WTC11 (cell line): ENCODE measurements at regions not wholly inside any gene's neighbourhood (a gene's known extent, or its start where the extent isn't known, plus 50 kb on each side); places are given as distances from the start of the nearest gene placed in this dataset.

Source experiments
- CBFB ChIP-seq: sonication (generic); formaldehyde crosslinking; IDR thresholded peaks from 2 replicates; pipeline ENCODE4 v1.8.1; 2022; ENCODE audit warnings: mild to moderate bottlenecking, low read depth, missing genetic modification reagents
- FOXJ3 ChIP-seq: sonication (generic); formaldehyde crosslinking; IDR thresholded peaks from 2 replicates; pipeline ENCODE4 v1.9.0; 2021; ENCODE audit warnings: missing genetic modification reagents, mild to moderate bottlenecking, borderline replicate concordance
- HMGA2 ChIP-seq: fragments of 250-450 bp; sonication (Bioruptor Pico); IDR thresholded peaks from 2 replicates; pipeline ENCODE4 v1.4.0; 2021; ENCODE audit warnings: mild to moderate bottlenecking, moderate library complexity
- JUN ChIP-seq: sonication (generic); formaldehyde crosslinking; IDR thresholded peaks from 2 replicates; pipeline ENCODE4 v1.8.0; 2023; ENCODE audit warnings: mild to moderate bottlenecking, missing genetic modification reagents
- NFATC4 ChIP-seq: fragments of 250-450 bp; sonication (Bioruptor Pico); IDR thresholded peaks from 2 replicates; pipeline ENCODE4 v1.9.0; 2021; ENCODE audit warnings: mild to moderate bottlenecking
- NR1H2 ChIP-seq: sonication (generic); formaldehyde crosslinking; IDR thresholded peaks from 2 replicates; pipeline ENCODE4 v1.9.0; 2021; ENCODE audit warnings: mild to moderate bottlenecking, moderate library complexity, missing genetic modification reagents
- TP53 ChIP-seq: sonication (generic); formaldehyde crosslinking; IDR thresholded peaks from 2 replicates; pipeline ENCODE4 v1.8.1; 2023; ENCODE audit warnings: mild to moderate bottlenecking, missing genetic modification reagents
- ZNF232 ChIP-seq: sonication (generic); formaldehyde crosslinking; IDR thresholded peaks from 2 replicates; pipeline ENCODE4 v1.8.0; 2022; ENCODE audit warnings: mild to moderate bottlenecking, missing genetic modification reagents
- TF ChIP-seq, protein P1 (sequence below): fragments of 200-600 bp; IDR thresholded peaks from 2 replicates; pipeline ENCODE4 v1.8.0; 2022; ENCODE audit warnings: antibody characterized with exemption
- TF ChIP-seq, protein P2 (sequence below): sonication (generic); formaldehyde crosslinking; IDR thresholded peaks from 2 replicates; pipeline ENCODE4 v1.8.0; 2022; ENCODE audit warnings: mild to moderate bottlenecking, missing genetic modification reagents
- TF ChIP-seq, protein P3 (sequence below): sonication (generic); formaldehyde crosslinking; IDR thresholded peaks from 2 replicates; pipeline ENCODE4 v1.8.0; 2022; ENCODE audit warnings: mild to moderate bottlenecking, missing genetic modification reagents
- TF ChIP-seq, protein P4 (sequence below): sonication (generic); formaldehyde crosslinking; conservative IDR thresholded peaks from 2 replicates; pipeline ENCODE4 v1.8.1; 2022; ENCODE audit warnings: mild to moderate bottlenecking, missing genetic modification reagents
- TF ChIP-seq, protein P5 (sequence below): sonication (generic); formaldehyde crosslinking; IDR thresholded peaks from 2 replicates; pipeline ENCODE4 v1.8.0; 2022; ENCODE audit warnings: mild to moderate bottlenecking, missing genetic modification reagents

DNA sequence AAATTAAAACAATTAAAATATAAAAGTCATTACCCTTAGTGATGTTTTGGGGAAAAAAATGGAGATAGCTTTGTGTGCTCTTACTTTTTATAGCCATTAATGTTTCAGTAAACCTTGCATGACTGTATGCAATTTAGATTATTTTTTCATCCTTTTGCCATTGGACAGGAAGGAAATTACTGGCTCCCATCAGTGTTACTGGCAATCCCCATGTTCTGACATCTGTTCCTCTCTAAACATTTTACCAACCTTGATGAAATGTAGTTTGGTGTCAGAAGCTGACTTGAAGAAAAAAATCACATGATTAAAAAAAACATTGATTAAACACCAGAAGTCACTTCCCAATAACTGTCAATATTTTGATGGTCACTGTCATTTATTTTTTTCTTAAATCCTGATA lies 52.3 kb upstream of the ZNF536 start:
- TF ChIP-seq ZNF232 (CRISPR knock-in tag) (no peak), HMGA2 (no peak), JUN (CRISPR knock-in tag) (no peak), NR1H2 (CRISPR knock-in tag) (no peak), NFATC4 (CRISPR knock-in tag) (no peak), FOXJ3 (CRISPR knock-in tag) (no peak), TP53 (CRISPR knock-in tag) (no peak), CBFB (CRISPR knock-in tag) (no peak)
- TF ChIP-seq, protein P1, sequence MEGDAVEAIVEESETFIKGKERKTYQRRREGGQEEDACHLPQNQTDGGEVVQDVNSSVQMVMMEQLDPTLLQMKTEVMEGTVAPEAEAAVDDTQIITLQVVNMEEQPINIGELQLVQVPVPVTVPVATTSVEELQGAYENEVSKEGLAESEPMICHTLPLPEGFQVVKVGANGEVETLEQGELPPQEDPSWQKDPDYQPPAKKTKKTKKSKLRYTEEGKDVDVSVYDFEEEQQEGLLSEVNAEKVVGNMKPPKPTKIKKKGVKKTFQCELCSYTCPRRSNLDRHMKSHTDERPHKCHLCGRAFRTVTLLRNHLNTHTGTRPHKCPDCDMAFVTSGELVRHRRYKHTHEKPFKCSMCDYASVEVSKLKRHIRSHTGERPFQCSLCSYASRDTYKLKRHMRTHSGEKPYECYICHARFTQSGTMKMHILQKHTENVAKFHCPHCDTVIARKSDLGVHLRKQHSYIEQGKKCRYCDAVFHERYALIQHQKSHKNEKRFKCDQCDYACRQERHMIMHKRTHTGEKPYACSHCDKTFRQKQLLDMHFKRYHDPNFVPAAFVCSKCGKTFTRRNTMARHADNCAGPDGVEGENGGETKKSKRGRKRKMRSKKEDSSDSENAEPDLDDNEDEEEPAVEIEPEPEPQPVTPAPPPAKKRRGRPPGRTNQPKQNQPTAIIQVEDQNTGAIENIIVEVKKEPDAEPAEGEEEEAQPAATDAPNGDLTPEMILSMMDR = no peak
- TF ChIP-seq, protein P2, sequence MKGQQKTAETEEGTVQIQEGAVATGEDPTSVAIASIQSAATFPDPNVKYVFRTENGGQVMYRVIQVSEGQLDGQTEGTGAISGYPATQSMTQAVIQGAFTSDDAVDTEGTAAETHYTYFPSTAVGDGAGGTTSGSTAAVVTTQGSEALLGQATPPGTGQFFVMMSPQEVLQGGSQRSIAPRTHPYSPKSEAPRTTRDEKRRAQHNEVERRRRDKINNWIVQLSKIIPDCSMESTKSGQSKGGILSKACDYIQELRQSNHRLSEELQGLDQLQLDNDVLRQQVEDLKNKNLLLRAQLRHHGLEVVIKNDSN (CRISPR knock-in tag) = no peak
- TF ChIP-seq, protein P3, sequence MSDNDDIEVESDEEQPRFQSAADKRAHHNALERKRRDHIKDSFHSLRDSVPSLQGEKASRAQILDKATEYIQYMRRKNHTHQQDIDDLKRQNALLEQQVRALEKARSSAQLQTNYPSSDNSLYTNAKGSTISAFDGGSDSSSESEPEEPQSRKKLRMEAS (CRISPR knock-in tag) = no peak
- TF ChIP-seq, protein P4, sequence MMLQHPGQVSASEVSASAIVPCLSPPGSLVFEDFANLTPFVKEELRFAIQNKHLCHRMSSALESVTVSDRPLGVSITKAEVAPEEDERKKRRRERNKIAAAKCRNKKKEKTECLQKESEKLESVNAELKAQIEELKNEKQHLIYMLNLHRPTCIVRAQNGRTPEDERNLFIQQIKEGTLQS (CRISPR knock-in tag) = no peak
- TF ChIP-seq, protein P5, sequence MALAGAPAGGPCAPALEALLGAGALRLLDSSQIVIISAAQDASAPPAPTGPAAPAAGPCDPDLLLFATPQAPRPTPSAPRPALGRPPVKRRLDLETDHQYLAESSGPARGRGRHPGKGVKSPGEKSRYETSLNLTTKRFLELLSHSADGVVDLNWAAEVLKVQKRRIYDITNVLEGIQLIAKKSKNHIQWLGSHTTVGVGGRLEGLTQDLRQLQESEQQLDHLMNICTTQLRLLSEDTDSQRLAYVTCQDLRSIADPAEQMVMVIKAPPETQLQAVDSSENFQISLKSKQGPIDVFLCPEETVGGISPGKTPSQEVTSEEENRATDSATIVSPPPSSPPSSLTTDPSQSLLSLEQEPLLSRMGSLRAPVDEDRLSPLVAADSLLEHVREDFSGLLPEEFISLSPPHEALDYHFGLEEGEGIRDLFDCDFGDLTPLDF (CRISPR knock-in tag) = no peak
